ENCODE measurements at regions not wholly inside any gene's neighbourhood (a gene's known extent, or its start where the extent isn't known, plus 50 kb on each side); places are given as distances from the start of the nearest gene placed in this dataset.

GRCh38 chr19:30256496-30256850, 115.7 kb upstream of the ZNF536 start:
- TF ChIP-seq POLR2A (IDR thresholded peaks at IDR 0.05) (no peak), CTCF (IDR thresholded peaks at IDR 0.05) (no peak)

Data from tibial nerve (tissue), 3 donors.